ENCODE measurements at regions not wholly inside any gene's neighbourhood (a gene's known extent, or its start where the extent isn't known, plus 50 kb on each side); places are given as distances from the start of the nearest gene placed in this dataset.

DNA sequence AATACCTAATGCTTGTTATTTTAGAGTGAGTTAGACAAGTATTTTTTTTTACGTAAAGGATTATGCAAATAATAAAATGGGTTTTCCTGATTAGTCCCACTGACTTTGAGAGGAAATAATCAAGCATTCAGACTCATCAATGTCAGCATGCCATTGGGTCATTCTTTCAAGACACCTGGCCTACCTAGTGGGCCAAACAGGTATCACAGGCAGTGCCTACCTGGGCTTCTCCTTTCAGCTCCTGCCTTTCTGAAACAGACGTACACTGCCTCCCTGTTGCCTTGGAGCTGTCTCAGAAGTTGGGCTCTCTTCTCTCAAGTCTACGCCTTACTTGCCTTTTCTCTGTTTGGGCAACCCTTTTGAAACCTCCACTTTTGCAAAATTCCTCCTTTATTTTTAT is 545.6 kb downstream of the SNAPC1 start:
- FAIRE-seq, result no peak

DNA sequence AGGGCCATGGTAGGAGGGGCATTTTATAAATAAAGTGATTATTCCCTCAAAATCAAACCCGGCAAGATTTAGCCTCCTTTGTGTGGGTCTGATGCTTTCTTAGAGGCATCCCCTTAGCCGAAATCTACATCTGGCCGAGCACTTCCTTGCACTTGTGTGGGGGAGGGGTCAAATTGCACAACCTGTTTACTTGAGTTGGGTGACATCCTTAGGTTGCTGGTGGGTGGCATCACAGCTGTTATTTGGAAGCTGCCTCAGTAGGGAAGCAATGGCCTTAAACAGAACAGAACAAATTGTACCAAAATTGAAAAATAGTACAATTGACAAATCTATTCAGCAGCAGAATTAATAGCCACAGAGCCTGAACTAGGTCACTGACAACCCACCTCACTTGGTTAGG is 546.1 kb downstream of the SNAPC1 start:
- FAIRE-seq, result no peak

DNA sequence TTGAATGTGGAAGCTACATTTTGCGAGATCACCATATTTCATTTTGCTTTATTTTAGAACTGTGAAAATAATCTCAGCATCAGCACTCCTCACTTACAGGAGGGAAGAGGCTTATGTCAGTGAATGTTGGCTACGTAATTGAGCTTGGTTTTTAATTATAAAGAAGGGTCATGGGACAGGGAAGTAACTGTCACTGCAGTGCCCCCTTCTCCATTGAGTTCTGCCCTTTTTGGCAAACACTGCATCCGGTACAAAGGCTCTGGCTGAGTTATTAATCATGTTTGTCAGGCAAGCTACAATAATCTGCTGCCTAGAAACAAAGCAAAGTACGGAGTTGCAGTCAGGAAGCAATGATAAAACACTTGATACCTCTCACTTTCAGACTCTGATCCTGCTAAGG is 546.7 kb downstream of the SNAPC1 start:
- FAIRE-seq, result no peak

DNA sequence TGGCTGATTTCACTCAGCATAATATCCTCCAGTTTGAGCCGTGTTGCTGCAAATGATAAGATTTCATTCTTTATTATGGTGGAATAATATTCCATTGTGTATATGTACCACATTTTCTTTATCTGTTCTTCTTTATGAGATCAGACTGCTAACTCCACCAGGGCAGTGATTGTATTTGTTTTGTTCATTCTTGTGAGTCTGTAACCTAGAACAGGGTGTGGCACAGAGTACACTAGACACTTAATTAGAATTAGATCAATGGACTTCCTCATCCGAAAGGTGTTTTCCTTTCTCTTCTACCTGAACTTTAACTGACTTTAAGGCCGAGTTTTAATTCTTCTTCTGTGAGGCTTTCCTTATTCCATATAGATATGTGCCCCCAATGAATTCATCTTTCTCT is 551.0 kb downstream of the SNAPC1 start:
- no peak for FAIRE-seq

DNA sequence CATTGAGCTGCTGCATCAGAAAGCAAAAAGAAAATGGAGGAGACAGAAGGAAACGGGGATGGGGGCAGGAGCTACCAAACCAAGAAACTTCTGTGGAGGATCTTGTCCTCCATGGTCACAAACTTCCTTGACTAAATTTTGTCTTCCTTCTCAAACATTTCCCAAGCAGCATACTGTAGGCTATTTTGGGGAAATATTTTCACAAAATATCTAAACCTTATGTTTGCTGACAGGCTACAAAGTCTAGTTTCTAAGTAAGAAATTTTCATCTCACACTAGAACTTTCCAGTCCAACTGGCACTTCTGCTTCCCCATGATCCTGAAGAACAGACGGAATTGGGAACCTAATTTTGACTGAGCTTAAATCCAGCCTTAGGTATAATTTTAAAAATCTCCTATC is 552.0 kb downstream of the SNAPC1 start:
- FAIRE-seq, result no peak

DNA sequence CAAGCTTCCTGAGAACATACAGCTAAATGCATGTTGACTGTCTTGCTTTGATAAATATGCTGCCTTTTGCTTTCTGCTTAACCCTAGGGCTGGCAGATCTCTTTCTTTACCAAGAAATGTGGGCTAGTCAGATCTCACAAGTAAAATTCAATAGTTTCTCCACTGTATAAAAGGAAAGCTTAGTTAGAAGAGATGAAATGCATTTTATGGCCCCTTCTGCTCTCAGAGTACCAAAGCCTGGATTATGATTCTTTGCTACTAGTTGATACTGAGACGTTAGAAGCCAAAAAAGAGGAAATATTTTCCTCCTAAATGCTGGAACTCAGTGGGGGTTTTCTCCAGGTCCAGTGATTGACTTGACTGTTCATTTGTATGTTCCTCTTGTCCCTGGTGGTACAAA is 552.7 kb downstream of the SNAPC1 start:
- FAIRE-seq, result no peak

DNA sequence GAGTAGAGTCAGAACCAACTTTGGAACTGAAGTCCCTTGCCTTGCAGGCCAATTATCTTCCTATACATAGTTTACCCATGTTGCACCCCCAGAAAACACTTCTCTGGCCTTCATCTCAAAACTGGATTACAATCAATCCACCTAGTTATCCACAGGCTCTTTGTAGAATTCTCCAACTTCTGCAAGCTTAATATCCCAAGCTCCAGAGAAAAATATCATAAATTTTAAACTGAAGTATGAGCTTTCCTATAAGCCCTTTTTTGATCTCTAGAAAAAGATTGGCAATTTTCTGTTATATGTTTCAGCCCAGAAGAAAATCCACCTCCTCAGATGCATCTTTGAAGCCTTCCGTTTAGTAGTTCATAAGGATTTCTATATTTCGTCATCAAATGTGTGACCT is 553.4 kb downstream of the SNAPC1 start:
- FAIRE-seq, result no peak

DNA sequence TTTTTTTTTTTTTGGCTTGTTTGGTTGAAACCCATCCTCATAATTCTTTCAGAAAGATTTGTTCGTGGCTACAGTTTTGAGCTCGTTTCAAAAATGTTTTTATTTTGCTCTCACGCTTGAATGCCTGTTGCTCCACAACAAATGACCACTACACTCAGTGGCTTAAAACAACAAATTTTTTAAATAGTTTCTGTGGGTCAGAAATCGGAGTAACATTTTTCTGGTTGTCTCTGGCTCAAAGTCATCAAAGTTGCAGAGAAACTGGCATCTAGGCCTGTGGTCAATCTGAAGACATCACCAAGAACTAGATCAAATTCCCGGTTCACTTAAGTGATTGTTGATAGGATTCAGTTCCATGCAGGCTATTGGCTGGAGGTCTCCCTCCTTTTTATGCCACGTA is 560.0 kb downstream of the SNAPC1 start:
- no peak for FAIRE-seq

DNA sequence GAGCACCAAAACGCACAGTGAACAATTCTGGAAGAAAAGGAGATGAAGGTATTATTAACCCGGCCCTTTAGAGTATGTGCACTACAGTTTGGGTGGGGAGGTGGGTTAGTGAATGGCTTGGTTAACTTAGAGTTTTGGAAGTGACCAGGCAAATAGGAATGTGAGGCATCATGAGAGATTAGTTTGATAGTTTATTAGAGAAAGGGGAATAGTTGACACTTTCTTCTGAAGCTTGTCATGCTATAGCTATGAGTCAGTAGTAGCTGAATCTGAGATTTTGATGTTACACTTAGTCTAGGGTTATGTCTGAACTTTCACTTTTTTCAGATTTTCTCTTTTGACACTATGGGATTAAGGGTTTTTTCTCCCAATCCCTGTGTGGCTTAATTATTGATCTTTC is 567.2 kb downstream of the SNAPC1 start:
- no peak for FAIRE-seq

DNA sequence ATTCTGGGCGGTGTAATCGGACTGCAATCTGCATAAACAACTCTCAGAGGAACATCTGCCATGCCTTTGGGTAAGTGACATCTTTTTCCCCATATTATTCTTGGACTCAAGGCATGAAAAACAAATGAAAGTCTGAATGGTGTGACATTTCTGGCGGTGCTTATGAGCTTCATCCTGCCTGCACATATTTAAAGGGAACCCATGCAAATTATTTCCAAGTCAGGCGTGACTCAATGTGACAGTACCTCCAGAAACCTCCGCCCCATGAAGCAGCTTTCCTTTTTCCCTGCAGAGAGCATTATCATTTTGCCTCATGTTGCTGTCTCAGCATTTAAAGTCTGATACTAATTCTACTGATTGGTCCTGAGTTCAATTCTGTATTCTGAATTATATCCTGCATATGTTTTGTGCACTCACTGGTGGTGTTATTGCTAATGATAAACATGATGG is 585.4 kb downstream of the SNAPC1 start:
- FAIRE-seq, result no peak

DNA sequence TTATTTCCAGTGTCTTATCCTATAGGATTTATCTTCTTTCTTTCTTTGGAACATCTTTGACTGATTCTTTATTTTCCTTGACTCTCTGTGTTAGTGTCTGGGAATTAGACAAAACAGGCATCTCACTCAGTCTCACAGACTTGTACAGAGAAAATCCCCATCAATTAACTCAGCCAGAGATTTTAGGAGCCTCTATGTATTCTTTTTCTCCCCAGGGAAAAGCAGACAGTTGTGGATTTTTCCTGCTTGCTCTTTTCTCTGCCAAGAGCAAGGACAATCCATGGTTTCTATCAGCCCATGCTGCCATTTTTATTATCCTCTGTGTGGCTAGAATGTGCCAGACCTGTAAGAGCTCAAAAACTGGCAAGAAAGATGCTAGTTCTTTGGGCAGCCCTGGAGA is 595.1 kb downstream of the SNAPC1 start:
- FAIRE-seq, result no peak

DNA sequence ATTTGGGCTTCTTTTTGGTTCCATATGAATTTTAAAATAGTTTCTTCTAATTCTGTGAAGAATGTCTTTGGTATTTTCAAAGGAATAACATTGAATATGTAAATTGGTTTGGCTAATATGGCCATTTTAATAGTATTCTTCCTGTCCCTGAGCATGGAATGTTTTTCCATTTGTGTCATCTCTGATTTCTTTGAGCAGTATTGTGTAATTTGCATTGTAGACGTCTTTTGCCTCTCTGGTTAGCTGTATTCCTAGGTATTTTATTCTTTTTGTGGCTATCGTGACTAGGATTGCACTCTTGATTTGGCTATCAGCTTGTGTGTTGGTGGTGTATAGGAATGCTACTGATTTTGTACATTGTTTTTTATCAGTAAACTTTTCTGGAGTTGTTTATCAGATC is 601.9 kb downstream of the SNAPC1 start:
- no peak for FAIRE-seq

DNA sequence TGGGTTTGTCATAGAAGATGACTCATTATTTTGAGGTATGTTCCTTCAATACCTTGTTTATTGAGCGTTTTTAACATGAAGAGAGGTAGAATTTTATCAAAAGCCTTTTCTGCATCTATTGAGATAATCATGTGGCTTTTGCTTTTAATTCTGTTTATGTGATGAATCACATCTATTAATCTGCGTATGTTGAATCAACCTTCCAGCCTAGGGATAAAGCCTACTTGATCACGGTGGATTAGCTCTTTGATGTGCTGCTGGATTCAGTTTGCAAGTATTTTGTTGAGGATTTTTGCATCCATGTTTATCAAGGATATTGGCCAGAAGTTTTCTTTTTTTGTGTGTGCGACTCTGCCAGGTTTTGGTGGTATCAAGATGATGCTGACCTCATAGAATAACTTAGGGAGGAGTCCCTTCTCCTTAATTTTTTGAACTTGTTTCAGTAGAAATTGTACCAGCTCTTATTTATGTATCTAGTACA is 602.6 kb downstream of the SNAPC1 start:
- FAIRE-seq, result no peak

DNA sequence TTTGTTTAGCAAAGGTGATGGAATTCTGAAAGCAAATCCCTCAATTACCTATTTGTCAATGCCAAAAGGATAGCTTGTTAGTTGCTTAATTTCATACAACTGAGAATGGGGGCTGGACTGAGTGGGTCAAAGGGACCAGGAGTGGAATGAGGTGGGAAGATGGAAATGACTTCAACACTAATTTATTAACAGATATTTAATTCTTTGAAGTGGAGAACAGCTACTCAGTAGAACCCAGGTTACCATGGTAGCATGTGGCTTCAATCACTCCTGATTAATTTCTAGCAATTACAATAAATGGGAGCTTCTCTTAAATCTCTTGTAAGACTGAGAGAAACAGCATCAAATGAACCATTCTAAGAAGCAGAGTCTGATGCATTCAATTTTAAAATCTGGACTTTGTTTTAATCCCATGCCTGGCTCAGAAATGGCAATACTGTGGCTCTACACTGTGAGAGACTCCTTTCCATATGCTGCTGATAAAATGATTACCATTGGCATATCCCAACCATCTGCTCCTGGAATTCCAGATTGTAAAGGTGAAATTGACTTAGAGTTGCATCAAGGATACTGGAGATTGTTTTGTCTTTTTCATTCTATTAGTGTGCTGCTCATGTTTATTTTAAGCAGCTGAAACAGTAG is 607.8 kb downstream of the SNAPC1 start:
- FAIRE-seq, result no peak

DNA sequence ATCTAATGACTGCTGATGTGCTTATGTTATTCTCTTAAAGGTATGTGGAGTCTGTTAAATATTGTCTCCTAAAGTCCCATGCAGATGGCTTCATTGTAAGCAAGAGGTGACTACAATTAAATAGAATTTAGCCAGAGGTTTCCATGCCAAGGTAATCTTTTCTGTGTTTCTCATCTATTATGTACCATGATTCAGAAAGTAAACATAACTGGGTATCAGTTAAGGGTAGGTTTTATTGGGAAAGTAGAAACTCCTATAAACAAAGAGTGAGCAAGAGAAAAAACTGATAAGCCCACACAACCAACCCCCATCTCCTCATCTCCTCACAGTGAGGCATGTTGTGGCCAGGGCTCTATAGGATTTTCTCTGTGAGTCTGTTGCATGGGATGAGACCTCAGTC is 611.7 kb downstream of the SNAPC1 start:
- no peak for FAIRE-seq

DNA sequence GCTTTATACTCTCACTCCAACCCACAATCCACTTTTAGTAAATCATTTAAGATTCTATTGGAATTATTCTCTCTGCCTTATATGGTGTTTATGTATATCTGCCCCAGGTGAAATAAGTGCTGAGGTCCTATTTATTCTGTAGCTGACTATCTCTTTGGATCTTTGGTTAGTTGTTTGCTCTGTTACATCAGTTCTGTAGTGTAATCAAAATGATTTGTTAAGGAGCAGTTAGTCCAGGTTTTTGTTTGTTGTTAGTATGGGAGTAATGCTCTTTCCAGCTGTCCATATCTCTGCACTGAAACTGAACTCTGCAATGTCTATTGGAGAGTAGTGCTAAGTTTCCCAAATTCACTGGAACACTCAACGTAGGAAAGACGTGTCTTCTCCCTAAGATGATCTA is 615.8 kb downstream of the SNAPC1 start:
- no peak for FAIRE-seq

DNA sequence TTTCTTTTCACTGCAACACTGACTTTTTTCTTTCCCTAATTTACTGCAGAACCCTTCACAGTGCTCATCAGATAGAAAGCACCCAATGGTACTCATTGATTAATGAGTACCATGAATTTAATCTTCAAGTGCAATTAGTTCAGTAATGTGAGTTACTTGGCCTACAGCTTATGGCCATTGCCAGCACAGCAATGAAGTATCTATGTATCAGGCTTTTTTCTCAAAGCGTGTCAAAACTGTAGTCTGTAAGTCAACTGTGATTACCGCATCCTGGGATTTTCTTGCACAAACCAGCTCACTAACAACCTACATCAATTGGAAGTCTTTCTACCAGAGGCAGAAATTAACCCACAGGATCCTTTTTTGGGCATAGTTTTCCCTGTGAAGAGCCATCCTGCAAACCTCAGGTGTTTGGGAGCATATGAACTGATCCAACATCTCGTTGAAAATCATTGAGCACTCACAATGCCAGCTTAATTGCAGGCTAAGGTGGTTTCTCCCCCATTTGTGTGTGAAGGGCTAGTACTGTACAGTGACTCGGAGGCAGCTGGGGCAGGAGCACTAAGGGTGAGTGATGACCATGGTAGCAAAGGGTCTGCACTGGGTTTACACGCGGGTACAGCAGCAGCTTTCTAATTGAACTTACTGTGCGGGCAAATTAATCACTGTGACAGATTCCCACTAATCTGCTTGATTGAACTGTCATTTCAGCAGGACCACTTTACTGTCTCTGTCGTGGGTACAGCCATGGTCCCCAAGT is 619.3 kb downstream of the SNAPC1 start:
- no peak for FAIRE-seq

DNA sequence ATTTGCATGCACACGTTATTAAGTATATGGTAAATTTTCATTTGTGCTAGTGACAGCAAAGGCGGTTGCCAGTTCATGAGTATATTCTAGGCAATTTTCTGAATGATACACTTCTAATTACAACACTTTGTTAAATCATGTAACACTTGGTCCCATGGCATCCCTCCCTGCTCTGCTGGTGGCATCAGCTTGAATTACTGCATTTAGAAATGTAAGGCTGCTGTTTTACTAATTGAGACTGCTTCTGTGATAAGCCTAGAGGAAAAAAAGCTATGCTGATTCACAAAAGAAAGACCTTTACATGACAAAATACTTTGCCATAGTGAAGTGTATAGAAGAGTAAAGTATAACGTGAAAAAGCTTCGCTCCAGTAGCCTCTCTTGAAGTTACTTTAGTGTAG is 636.1 kb downstream of the KCNH5 start:
- no peak for FAIRE-seq

DNA sequence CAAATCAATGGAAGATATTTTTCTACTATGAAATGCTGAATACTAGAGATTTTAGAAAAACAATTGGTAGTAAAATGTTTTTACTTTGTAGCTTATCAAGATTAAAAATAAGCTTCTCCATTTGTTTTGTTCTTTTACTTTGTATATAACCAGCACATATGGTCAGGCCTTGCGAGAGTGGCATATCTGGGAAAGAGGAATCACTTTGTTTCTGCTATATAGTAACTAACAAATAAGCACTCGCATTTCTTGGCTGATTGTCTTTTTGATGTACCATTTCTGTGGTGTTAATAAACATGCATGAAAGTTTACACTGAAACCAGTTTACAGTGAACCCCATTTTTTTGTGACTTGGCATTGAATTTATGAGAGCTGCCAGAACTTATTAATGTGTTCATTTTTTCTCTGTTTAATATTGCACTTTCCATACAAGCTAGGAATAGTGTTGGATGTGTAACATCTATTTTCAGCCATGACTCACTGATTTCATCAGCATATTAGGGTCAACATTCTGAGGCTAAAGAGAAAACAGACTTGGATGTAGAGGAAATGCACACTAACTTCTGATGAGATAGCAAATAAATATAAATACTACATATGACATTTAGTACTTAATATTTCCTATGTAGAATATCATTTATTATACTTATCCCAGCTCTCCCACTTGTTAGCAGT is 635.5 kb downstream of the KCNH5 start:
- no peak for FAIRE-seq

DNA sequence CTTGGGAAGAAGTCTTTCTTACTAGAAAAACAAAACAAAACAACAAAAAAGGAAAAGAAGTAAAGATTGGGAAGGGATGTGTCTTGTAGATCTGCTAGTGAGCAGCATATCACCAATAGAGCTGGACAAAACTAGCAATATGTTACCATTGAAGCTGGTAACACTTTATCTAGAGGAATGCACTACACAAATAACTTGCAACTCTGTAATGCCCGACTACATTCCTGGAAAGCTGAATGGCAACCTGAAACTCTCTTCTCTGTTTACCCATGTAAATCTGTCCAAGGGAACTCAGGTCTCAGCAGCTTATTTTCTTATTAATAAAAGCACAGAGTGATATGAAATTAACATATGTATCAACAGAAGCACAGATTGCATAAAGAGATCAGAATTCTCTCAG is 624.4 kb downstream of the KCNH5 start:
- FAIRE-seq, result no peak

DNA sequence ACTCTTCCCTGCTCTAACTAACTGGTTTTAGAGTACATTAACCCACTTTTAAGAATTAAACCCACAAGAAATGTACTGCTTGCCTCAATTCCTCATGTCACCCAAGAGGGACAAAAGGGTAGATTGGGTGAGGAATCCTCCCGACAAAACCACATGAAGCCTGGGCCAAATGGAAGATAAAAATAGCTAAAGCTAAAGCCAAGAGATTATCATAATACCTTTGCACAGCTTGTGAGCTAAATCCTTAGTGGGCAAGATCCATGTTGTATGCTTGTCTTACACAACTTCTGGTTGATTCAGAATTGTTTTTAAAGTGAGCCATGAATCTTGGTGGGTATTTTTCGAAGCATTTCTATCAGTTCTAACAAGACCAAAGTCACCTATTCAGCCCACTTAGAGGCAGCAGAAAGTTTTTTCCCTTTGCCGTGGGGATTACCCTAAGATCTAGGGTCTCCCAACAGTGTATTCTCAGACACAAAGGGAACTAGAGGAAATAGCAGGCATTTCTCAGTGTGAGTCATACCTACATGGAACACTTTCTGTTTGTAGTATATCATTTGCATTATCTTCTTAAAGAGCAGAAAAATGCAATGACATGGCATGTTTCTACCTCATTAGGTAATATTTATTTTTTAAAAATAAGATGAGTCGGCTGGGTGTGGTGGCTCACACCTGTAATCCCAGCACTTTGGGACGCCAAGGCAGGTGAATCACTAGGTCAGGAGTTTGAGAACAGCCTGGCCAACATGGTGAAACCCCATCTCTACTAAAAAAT is 616.6 kb downstream of the KCNH5 start:
- no peak for FAIRE-seq

DNA sequence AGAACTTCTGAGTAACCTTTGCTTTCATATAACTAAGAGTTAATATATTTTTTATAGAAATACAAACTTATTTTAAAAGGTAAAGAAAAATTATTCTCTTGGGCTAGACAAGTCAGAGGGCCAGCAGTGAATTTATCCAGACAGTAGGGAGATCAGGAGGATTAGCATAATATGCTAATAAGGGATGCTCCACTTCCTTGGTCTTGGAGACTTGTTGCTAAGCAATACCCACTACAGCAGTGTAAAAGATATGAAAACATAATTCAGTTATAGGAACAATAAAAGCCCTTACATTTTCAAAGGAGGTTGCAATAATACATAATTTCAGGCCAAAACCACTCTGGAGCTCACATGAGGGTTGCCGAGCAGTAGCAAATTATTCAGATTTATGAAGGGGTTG is 615.6 kb downstream of the KCNH5 start:
- no peak for FAIRE-seq

DNA sequence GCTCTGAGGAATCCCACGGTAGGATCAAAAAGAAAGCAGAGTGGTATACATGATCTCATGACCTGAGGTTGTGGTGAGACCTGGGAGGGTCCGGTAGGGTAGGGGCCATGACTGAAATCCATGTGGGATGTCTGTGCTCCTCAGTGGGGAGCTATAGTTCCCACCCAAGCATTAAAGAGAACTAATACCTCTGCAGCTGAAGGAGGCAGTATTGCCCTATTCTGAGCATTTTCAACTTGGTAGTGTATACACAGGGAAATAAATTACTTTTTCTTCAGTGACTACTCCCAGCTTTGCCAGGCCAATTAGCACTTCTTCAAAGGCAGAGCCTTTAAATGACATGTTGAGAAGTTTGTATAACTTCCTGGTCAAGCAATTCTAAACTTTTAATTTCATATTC is 613.8 kb downstream of the KCNH5 start:
- FAIRE-seq, result no peak
